A673 (cell line): ENCODE measurements at regions not wholly inside any gene's neighbourhood (a gene's known extent, or its start where the extent isn't known, plus 50 kb on each side); places are given as distances from the start of the nearest gene placed in this dataset.

Source experiments
- CTCF ChIP-seq: fragments of 300-800, 200-600 bp; sonication (generic); conservative IDR thresholded peaks from 2 replicates; pipeline ENCODE4 v1.5.1; 2017; ENCODE audit warnings: low read depth, mild to moderate bottlenecking, antibody characterized with exemption, low read length, moderate library complexity, mixed read lengths
- EZH2 ChIP-seq: fragments of 200-600 bp; sonication (generic); IDR thresholded peaks from 2 replicates; pipeline ENCODE4 v1.6.1; 2017; ENCODE audit warnings: borderline replicate concordance, low read depth, mild to moderate bottlenecking, mixed read lengths, antibody characterized with exemption, low read length; ENCODE audit not compliant: poor library complexity, severe bottlenecking

GRCh38 chr10:8403711-8404371 lies 349.4 kb downstream of the GATA3 start:
- no peak for TF ChIP-seq CTCF
- TF ChIP-seq EZH2, result no peak
